Tibial artery (tissue), 4 donors: ENCODE measurements at regions not wholly inside any gene's neighbourhood (a gene's known extent, or its start where the extent isn't known, plus 50 kb on each side); places are given as distances from the start of the nearest gene placed in this dataset.

ENCODE experiments used
- DNase-seq, 2 donors: peaks; one replicate each; pipeline ENCODE4 v3.0.0-alpha.2; 2019
- H3K27ac ChIP-seq, 2 donors: fragments of 200-600 bp; sonication (generic) in 1 of 2; 1 replicate in 1 of 2; 2 replicates in 1 of 2; pipeline ENCODE4 v1.5.1; 2018 to 2019; ENCODE audit warnings: mild to moderate bottlenecking in 1 of 2
- H3K27me3 ChIP-seq, 2 donors: fragments of 200-600 bp; sonication (generic) in 1 of 2; one replicate each; pipeline versions ENCODE4 v1.5.1 to v1.6.0; 2016 to 2019
- H3K36me3 ChIP-seq, 3 donors: fragments of 200-600 bp; sonication (generic) in 2 of 3; one replicate each; pipeline ENCODE4 v1.5.1; 2016 to 2019; ENCODE audit warnings: mild to moderate bottlenecking in 2 of 3
- H3K4me1 ChIP-seq, 4 donors: fragments of 200-600 bp; sonication (generic) in 2 of 4; 1 replicate in 3 of 4; 2 replicates in 1 of 4; pipeline ENCODE4 v1.5.1; 2016 to 2019
- H3K4me3 ChIP-seq, 2 donors: fragments of 200-600 bp; sonication (generic) in 1 of 2; 1 replicate in 1 of 2; 2 replicates in 1 of 2; pipeline ENCODE4 v1.5.1; 2018 to 2019; ENCODE audit warnings: mild to moderate bottlenecking in 2 of 2
- H3K9me3 ChIP-seq, 3 donors: fragments of 200-600 bp; sonication (generic) in 1 of 3; one replicate each; pipeline ENCODE4 v1.5.1; 2016 to 2019
- intact Hi-C: fragments of 100-400 bp; cut with DNase I; formaldehyde crosslinking; loops from one replicate; pipeline ENCODE4 v1.15.0; 2023; ENCODE audit warnings: low total_unique reads
- TF ChIP-seq, protein P1 (sequence below), 2 experiments: fragments of 200-600 bp in 1 of 2; fragments of 450-650 bp in 1 of 2; IDR thresholded peaks; one replicate each; pipeline ENCODE4 v1.5.1; 2017 to 2019; ENCODE audit warnings: antibody characterized with exemption in 2 of 2, mild to moderate bottlenecking in 1 of 2, moderate library complexity in 1 of 2

DNA sequence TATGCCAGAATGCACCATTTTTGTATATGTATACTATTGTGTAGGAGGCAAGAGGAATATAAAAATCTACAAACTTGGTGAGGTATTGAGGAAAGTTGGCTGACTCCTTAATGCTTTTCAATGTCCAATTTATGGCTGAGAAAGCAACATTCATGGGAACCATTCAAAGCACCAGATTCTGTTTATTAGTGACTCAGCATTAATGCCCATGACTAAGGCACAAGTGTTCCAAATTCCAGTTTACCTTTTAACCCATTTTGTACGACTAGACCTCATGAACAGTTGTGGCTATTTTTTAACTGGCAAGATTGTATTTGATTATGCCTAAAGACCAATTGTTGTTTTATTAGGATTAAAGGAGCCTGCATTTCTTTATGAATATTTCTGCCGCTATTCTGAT lies 375.4 kb upstream of the ATP2B1 start:
- no peaks in the 10 kb centered on the region for H3K4me1 ChIP-seq
- intact Hi-C loops: no loop called here
- H3K27ac ChIP-seq: no peak overlapping the region
- H3K9me3 ChIP-seq: no peaks in the 10 kb centered on the region
- DNase-seq: no peak
- no peaks in the 10 kb centered on the region for H3K27me3 ChIP-seq
- no peak overlapping the region for H3K4me3 ChIP-seq
- TF ChIP-seq, protein P1, sequence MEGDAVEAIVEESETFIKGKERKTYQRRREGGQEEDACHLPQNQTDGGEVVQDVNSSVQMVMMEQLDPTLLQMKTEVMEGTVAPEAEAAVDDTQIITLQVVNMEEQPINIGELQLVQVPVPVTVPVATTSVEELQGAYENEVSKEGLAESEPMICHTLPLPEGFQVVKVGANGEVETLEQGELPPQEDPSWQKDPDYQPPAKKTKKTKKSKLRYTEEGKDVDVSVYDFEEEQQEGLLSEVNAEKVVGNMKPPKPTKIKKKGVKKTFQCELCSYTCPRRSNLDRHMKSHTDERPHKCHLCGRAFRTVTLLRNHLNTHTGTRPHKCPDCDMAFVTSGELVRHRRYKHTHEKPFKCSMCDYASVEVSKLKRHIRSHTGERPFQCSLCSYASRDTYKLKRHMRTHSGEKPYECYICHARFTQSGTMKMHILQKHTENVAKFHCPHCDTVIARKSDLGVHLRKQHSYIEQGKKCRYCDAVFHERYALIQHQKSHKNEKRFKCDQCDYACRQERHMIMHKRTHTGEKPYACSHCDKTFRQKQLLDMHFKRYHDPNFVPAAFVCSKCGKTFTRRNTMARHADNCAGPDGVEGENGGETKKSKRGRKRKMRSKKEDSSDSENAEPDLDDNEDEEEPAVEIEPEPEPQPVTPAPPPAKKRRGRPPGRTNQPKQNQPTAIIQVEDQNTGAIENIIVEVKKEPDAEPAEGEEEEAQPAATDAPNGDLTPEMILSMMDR (IDR thresholded peaks at IDR 0.05): no peak
- no peaks in the 10 kb centered on the region for H3K36me3 ChIP-seq

DNA sequence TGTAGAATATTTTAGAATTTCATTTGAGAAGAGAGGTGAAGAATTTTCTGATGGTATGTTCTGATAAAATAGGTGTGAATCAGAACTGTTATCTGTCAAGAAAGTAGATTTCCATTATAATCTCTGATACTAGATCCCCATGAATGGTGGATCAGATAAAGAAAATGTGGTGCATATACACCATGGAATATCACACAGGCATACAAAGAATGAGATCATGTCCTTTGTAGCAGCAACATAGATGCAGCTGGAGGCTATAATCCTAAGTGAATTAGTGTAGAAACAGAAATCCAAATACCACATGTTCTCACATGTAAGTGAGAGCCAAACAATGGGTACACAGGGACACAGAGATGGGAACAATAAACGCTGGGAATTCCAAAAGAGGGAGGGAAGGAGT lies 372.0 kb upstream of the ATP2B1 start:
- no peak overlapping the region for H3K27ac ChIP-seq
- intact Hi-C loops: no loop called here

DNA sequence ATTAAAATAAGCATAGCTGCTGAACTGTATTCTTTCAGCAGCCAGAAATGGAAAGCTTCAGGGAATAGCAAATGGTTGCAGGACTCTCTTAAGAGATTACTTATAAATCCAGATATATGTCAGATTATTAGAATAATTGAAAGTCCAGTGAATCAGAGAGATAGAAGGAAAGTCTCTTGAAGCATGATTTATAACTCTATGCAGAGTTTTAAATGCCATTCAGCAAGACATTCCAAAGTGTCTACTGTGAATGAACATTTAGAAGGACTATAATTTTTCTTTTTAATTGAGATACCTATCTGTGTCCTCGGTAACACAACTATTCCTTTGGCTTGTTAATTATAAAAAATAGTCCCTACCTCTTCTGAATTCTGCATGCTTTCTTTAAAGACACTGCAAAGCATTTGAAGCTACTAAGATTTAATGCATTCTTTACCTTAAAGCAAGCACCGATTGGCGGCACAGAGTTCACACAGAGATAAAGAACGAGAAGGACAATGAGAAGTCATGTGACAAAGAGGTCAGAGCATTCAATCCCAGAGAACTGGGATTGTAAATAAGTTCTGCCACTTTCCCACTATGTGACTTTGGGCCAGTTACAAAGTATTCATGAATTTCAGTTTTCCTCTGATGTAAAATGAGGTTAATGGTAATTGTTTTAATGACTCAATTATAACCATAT lies 371.0 kb upstream of the ATP2B1 start:
- intact Hi-C loops: no loop called here
- no peaks in the 10 kb centered on the region for H3K4me1 ChIP-seq
- no peaks in the 10 kb centered on the region for H3K36me3 ChIP-seq
- no peak overlapping the region for H3K27ac ChIP-seq
- no peak overlapping the region for H3K4me3 ChIP-seq
- DNase-seq: no peak
- no peaks in the 10 kb centered on the region for H3K9me3 ChIP-seq
- H3K27me3 ChIP-seq: no peaks in the 10 kb centered on the region
- TF ChIP-seq, protein P1 (IDR thresholded peaks at IDR 0.05): no peak

More for the DNA sequence above, 372.0 kb upstream of the ATP2B1 start:
- H3K27me3 ChIP-seq: no peaks in the 10 kb centered on the region
- H3K36me3 ChIP-seq: no peaks in the 10 kb centered on the region
- DNase-seq: no peak
- H3K4me3 ChIP-seq: no peak overlapping the region
- no peaks in the 10 kb centered on the region for H3K9me3 ChIP-seq
- H3K4me1 ChIP-seq: no peaks in the 10 kb centered on the region
- TF ChIP-seq, protein P1 (IDR thresholded peaks at IDR 0.05): no peak

DNA sequence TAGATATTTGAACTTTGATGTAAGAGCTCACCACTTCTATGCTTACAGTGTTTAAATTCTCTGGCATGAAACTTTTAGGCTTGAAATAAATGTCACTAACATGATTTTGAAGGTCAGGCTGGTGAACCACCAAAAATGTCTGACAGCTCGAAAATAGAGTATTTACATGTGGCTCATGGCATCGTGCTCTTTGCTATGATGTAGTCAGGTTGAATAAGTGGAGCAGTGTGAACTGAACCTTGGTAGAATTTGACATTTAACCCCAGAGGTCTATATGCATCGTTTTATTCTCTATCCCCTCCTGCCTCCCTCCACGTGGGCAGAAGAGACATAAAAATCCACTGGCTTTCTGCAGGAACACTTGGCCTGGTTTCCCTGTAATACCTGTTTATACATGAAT lies 369.7 kb upstream of the ATP2B1 start:
- Histone ChIP-seq H3K9me3 (no peaks in the 10 kb centered on the region), H3K27ac (no peak overlapping the region), H3K27me3 (no peaks in the 10 kb centered on the region), H3K4me3 (no peak overlapping the region), H3K36me3 (no peaks in the 10 kb centered on the region), H3K4me1 (no peaks in the 10 kb centered on the region)
- no peak for DNase-seq
- TF ChIP-seq, protein P1 (IDR thresholded peaks at IDR 0.05): no peak
- intact Hi-C loops: no loop called here

DNA sequence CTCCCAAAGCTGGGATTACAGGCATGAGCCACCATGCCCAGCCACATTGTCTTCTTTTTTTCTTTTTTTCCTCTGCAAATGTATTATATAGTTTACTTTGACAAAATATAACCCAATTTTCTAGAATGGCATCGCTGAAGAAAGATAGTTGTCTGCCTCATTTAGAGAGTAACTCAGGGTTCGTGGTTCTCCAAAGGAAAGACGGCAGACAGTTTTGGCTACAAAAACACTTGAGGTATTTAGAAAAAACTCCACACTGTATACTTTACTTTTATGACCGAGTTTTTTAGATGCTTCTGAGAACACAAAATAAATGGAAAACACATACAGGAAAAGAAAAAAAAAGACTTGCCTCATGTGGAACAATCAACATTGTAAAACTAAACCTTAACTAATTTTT lies 369.1 kb upstream of the ATP2B1 start:
- DNase-seq: no peak
- TF ChIP-seq, protein P1 (IDR thresholded peaks at IDR 0.05): no peak
- no peaks in the 10 kb centered on the region for H3K36me3 ChIP-seq
- H3K27ac ChIP-seq: no peak overlapping the region
- intact Hi-C loops: no loop called here
- no peaks in the 10 kb centered on the region for H3K4me1 ChIP-seq
- no peak overlapping the region for H3K4me3 ChIP-seq
- no peaks in the 10 kb centered on the region for H3K9me3 ChIP-seq
- H3K27me3 ChIP-seq: no peaks in the 10 kb centered on the region
